PFSK-1 (cell line): ENCODE measurements at regions not wholly inside any gene's neighbourhood (a gene's known extent, or its start where the extent isn't known, plus 50 kb on each side); places are given as distances from the start of the nearest gene placed in this dataset.

ENCODE experiments used
- FOXP2 ChIP-seq: optimal IDR thresholded peaks from 2 replicates; pipeline ENCODE3; 2011; ENCODE audit warnings: borderline replicate concordance, control low read depth, inconsistent platforms; ENCODE audit not compliant: insufficient read depth; ENCODE audit errors: extremely low read length, extremely low read depth
- POLR2AphosphoS5 ChIP-seq: IDR thresholded peaks from 2 replicates; pipeline ENCODE4 v1.6.1; 2012; ENCODE audit warnings: low read depth, mild to moderate bottlenecking, control low read depth, low read length, moderate library complexity
- SIN3A ChIP-seq: IDR thresholded peaks from 2 replicates; pipeline ENCODE4 v1.6.1; 2012; ENCODE audit warnings: mild to moderate bottlenecking, low read length, moderate library complexity, borderline replicate concordance; ENCODE audit not compliant: insufficient read depth
- TAF1 ChIP-seq: IDR thresholded peaks from 2 replicates; pipeline ENCODE4 v1.6.1; 2012; ENCODE audit warnings: low read length, control low read depth, borderline replicate concordance; ENCODE audit not compliant: insufficient read depth
- TF ChIP-seq, protein P1 (sequence below), 2 experiments: IDR thresholded peaks; 2 replicates each; pipeline versions ENCODE4 v1.6.1 to v1.8.0; 2011 to 2012; ENCODE audit warnings: low read depth in 2 of 2, low read length in 2 of 2, control low read depth in 1 of 2, inconsistent platforms in 1 of 2, mild to moderate bottlenecking in 1 of 2, moderate library complexity in 1 of 2; ENCODE audit not compliant: insufficient read depth in 1 of 2

DNA sequence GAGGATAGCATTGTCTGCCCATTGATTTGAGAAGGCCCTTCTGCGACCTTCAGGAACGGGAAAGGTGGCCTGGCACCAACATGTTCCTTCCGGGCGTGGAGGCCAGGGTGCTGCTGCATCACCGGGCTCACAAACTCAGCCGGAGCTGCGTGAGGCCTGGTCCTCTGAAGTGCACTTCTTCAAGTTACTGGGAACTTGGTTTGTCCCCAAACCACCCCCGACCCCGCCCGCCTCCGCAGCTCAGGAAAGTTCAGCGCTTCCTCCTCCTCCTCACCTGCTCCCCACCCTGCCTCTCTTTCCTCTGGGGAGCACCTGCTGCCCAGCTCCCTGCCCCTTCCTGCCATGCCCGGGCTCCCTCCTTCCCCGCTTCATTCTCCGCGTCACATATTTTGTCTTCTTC, 116.0 kb upstream of the LRPAP1 start:
- TF ChIP-seq SIN3A (no peak), POLR2AphosphoS5 (no peak), FOXP2 (no peak), TAF1 (no peak)
- TF ChIP-seq, protein P1, sequence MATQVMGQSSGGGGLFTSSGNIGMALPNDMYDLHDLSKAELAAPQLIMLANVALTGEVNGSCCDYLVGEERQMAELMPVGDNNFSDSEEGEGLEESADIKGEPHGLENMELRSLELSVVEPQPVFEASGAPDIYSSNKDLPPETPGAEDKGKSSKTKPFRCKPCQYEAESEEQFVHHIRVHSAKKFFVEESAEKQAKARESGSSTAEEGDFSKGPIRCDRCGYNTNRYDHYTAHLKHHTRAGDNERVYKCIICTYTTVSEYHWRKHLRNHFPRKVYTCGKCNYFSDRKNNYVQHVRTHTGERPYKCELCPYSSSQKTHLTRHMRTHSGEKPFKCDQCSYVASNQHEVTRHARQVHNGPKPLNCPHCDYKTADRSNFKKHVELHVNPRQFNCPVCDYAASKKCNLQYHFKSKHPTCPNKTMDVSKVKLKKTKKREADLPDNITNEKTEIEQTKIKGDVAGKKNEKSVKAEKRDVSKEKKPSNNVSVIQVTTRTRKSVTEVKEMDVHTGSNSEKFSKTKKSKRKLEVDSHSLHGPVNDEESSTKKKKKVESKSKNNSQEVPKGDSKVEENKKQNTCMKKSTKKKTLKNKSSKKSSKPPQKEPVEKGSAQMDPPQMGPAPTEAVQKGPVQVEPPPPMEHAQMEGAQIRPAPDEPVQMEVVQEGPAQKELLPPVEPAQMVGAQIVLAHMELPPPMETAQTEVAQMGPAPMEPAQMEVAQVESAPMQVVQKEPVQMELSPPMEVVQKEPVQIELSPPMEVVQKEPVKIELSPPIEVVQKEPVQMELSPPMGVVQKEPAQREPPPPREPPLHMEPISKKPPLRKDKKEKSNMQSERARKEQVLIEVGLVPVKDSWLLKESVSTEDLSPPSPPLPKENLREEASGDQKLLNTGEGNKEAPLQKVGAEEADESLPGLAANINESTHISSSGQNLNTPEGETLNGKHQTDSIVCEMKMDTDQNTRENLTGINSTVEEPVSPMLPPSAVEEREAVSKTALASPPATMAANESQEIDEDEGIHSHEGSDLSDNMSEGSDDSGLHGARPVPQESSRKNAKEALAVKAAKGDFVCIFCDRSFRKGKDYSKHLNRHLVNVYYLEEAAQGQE (IDR thresholded peaks at IDR 0.05; ENCODE audit: insufficient read depth in 1 of 2, low read depth in 2 of 2, low read length in 2 of 2), result no peak

DNA sequence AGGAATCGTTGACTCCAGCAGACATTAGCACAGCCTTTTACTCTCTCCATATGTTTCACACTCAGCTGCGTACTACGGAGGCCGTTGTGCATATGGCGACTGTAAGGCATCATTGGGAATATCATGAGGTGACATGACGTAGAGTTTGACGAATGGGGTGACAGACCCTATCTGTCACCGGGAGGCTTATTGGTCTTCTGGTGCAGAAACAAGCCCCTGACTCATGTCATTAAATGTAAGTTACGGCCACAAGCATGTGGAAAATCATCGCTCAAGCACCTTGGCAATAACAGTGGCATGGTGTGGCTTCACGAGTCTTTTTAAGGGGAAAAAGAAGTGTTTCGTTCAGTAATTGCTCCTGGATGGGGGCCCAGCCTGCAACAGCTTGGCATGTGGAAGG, 115.2 kb upstream of the LRPAP1 start:
- no peak for TF ChIP-seq FOXP2
- no peak for TF ChIP-seq POLR2AphosphoS5

DNA sequence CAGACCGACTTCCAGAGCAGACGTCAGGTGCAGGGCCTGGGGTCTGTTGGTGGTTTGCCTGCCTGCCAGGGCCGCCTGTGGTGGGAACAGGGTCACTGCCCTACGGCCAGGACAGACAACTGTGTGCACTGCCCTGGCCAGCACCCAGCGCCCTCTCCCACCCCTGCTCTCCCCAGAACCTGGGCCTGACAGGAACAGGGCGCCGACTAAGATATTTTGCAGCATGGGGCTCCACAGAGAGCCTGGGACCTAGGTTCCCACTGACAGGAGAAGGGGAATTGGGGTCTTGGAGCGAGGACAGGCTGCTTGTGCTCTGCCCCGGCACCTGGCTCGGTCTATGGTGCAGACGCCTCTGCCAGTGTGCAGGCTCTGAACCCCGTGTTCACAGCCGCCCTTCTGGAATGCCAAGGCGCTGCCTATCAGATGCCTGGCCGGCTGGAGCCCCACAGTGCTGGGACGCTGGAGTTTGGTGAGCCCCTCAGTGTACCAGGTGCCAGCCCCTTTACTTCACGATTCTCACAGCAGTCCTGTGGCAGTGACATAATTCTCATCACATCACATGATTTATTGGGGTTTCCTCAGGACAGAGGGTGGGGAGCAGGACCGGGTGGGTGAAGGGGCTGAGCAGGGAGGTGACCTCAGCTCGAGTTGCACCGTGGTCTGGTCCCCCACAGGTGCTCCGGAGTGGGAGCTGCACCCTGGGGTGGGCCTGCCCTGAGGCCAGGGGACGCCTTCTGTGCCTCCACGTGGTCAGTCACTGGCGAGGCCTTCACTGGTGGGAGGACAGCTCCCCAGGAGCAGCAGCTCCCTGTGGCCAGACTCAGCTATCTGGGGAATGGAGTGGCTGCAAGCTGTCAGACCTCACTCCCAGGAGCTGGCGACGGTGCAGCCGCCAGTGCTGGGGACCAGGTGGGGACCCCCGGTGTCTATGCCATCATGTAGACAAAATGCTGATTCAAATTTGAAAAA, 113.8 kb upstream of the LRPAP1 start:
- TF ChIP-seq SIN3A (no peak), POLR2AphosphoS5 (no peak), FOXP2 (no peak), TAF1 (no peak)
- TF ChIP-seq, protein P1 (IDR thresholded peaks at IDR 0.05; ENCODE audit: insufficient read depth in 1 of 2, low read depth in 2 of 2, low read length in 2 of 2), result no peak

- TF ChIP-seq, protein P1 (IDR thresholded peaks at IDR 0.05; ENCODE audit: insufficient read depth in 1 of 2, low read depth in 2 of 2, low read length in 2 of 2), result no peak
These were observed 112.8 kb upstream of the LRPAP1 start for GRCh38 chr4:3644849-3645627.

GRCh38 chr4:3643518-3644433, 111.6 kb upstream of the LRPAP1 start:
- TF ChIP-seq TAF1 (no peak), SIN3A (no peak), FOXP2 (no peak), POLR2AphosphoS5 (no peak)
- TF ChIP-seq, protein P1 (IDR thresholded peaks at IDR 0.05; ENCODE audit: insufficient read depth in 1 of 2, low read depth in 2 of 2, low read length in 2 of 2), result no peak
